ENCODE measurements at regions not wholly inside any gene's neighbourhood (a gene's known extent, or its start where the extent isn't known, plus 50 kb on each side); places are given as distances from the start of the nearest gene placed in this dataset.

GRCh38 chr18:55790296-55790695, 202.3 kb upstream of the TCF4 start:
- TF ChIP-seq, protein P1, sequence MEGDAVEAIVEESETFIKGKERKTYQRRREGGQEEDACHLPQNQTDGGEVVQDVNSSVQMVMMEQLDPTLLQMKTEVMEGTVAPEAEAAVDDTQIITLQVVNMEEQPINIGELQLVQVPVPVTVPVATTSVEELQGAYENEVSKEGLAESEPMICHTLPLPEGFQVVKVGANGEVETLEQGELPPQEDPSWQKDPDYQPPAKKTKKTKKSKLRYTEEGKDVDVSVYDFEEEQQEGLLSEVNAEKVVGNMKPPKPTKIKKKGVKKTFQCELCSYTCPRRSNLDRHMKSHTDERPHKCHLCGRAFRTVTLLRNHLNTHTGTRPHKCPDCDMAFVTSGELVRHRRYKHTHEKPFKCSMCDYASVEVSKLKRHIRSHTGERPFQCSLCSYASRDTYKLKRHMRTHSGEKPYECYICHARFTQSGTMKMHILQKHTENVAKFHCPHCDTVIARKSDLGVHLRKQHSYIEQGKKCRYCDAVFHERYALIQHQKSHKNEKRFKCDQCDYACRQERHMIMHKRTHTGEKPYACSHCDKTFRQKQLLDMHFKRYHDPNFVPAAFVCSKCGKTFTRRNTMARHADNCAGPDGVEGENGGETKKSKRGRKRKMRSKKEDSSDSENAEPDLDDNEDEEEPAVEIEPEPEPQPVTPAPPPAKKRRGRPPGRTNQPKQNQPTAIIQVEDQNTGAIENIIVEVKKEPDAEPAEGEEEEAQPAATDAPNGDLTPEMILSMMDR (IDR thresholded peaks at IDR 0.05): no peak
- no peak for DNase-seq (ENCODE audit: low spot score)
- H3K4me3 ChIP-seq: no peak overlapping the region
- H3K27ac ChIP-seq: no peak overlapping the region

GRCh38 chr18:55787536-55788073, 199.6 kb upstream of the TCF4 start:
- H3K27ac ChIP-seq: no peak overlapping the region
- TF ChIP-seq, protein P1 (IDR thresholded peaks at IDR 0.05): no peak
- DNase-seq (ENCODE audit: low spot score): no peak
- H3K4me3 ChIP-seq: no peak overlapping the region

DNA sequence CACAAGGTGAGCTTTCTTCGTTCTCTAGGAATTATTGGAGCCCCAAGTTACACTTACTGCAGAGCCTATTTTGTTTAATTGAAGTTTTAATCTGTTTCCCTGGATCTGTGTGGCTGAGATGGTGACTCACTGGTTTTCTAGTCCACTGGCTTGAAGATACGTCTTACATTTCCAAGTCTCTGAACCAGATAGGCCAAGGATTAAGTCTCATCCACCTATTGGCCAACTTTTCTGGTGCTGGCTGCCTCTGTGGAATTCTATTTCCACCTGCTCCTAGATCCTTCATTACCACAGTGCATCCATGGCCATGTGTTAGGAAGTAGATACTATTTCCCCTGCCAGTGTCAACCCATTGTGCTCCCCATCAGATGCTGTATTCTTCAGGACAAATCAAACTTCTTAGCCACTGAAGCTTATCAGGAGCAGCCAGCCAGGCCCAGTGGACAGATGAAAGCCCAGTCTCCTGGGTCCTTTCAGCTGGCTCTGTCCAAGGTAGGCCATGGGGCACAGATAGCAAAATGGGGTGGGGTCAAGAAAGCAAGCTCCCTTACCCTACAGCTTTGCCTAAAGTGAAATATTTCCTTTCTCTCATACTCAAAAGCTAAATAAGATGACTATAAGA, 198.8 kb upstream of the TCF4 start:
- DNase-seq (ENCODE audit: low spot score): no peak
- H3K27ac ChIP-seq: no peak overlapping the region
- H3K4me3 ChIP-seq: no peak overlapping the region
- TF ChIP-seq, protein P1 (IDR thresholded peaks at IDR 0.05): no peak

DNA sequence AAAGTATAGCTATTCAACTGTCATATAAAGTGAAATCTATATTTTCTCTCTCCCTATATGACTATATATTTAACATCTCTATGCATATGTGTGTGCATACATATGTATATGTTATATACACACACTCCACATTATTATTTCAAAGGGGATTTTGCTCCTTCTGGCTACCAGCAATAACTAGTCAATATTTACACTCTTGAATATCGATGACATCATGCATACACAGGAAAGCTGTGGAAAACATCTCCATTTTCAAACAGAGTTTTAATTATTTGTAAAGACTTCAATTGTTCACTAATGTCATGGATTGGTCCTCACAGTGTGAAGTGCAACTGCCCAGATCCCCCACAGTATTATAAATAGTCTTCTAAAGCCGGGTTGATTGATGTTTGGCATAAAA, 195.9 kb upstream of the TCF4 start:
- H3K4me3 ChIP-seq: no peak overlapping the region
- DNase-seq (ENCODE audit: low spot score): no peak
- H3K27ac ChIP-seq: no peak overlapping the region
- TF ChIP-seq, protein P1 (IDR thresholded peaks at IDR 0.05): no peak

DNA sequence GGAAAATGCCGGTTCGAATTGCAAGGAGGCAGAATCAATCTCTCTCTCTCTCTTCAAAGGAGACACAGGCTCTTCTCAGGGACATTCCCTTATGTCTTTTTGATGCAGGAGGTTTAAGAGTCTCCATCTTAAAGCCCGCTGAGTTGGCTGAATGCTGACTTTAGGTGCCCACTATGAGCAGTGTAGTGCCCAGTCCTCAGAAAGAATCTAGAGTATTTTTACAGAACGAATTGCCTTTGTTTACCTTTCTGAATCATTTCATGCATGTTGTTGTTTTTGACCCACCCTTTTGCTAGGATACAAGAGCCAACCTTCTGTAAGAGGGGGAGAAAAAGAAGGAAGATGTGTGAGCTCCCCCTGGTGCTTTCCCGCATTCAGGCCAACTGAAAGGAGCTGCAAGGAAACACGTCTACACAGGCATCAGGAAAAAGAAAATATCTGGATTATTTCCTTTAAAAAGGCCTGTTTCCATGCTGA, 193.5 kb upstream of the TCF4 start:
- Histone ChIP-seq H3K4me3 (no peak overlapping the region), H3K27ac (no peak overlapping the region)
- TF ChIP-seq, protein P1 (IDR thresholded peaks at IDR 0.05): peak; percentile 20
- no peak for DNase-seq (ENCODE audit: low spot score)

GRCh38 chr18:55780586-55781071, 192.6 kb upstream of the TCF4 start:
- TF ChIP-seq, protein P1 (IDR thresholded peaks at IDR 0.05): peak; percentile 0
- Histone ChIP-seq H3K27ac (peak overlapping the region in 1 of 2 donors; percentile 10), H3K4me3 (peak overlapping the region; percentile 77)
- no peak for DNase-seq (ENCODE audit: low spot score)
